ENCODE measurements at regions not wholly inside any gene's neighbourhood (a gene's known extent, or its start where the extent isn't known, plus 50 kb on each side); places are given as distances from the start of the nearest gene placed in this dataset.

DNA sequence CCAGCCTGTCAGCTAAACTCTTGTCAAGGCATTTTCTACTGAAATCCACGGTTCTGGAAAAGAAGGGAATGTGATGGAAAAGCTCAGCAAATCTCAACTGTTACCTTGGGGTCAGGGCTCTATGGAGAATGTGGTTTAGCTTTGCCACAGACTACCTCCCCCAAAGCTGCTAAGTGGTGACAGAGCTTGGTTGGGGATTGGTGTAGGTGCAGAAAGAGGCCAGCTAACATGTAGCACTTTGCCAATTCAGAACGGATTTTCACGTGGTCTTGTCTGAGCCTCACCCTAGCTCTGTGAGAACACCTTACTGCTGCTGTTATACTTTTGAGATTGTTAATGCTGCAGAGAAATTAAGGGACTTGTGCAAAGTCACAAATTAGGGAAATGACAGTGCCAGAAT lies 331.1 kb downstream of the RND3 start:
- DNase-seq = no peak

DNA sequence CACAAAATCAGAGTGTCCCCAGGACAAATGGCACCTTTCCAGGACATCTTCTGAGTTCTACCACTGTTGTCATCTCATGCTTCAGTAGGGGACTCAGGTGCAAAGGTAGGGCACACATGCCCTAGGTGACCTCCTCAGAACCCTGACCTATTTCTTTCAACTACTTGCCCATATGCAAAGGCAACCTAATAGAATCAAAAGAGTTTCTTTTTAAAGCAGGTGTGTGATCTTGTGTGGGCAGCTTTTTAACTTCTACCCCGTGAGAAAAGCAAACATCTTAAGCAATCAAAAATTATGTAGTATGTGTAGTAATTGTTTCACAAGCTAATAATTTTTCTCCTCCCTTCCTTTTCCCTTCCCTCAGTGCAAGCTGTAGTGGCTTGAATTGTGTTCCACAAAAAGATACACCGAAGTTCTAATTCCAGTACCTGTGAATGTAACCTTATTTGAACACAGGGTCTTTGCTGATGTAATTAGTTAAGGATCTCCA lies 333.1 kb downstream of the RND3 start:
- no peak for DNase-seq

DNA sequence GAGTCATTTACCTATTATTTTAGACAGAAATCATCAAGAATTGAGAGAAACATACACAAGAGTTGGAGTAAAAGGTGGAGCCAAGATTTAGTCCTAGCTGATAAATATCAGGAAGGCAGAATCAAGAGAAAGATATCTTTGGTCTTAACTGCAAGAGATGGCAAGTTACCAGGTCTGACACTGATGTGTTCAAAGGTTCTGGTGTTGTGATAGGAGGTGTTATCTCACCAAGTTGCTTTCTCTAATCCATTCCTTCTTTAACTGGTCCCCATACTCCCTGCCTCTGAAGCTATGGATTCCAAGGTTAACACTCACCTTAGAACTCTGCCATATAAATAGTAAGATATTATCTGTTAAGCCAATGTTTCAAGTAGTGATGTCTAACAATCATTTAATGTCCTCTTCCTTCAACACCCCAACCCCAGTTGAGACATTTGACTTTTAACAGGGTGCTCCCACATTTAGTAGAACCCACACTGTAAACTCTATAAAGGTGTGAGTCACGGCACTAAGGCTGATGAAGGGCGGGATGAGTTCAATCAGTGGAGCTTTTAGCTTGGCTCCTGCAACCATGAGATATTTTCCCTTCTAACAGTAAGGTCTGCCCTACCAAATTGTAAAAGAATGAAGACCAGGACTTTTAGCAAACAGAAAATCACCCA lies 333.7 kb downstream of the RND3 start:
- no peak for DNase-seq

DNA sequence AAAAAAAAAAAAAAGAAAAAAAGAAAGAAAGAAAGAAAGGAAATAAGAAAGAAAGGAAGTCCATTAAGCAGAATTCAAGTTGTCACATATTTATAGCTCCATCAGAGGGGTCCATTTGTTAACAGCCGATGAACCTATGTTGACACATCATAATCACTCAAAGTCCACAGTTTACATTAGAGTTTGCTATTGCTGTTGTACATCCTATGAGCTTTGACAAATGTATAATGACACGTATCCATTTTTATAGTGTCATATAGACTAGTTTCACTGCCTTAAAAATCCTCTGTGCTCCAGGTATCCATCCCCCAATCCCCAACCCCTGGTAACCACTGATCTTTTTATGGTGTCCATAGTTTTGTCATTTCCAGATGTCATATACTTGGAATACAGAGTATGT lies 335.2 kb downstream of the RND3 start:
- DNase-seq = no peak

DNA sequence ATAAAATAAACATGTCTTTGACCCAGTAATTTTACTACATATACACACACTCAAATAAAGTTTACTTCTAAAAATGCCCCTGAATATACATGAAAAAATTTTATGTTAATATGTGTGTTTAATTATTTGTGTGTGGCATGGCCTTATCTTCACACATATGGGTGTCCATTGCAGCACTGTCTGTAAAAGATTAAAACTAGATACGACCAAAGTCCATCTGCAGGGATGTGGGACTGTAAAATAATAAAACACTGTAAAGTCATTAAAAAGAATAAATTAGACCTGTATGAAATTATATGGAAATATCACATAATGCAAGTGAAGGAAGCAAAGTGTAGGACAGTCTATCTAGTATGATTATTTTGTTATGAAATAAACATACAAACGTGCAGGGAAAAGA lies 337.3 kb downstream of the RND3 start:
- no peak for DNase-seq

DNA sequence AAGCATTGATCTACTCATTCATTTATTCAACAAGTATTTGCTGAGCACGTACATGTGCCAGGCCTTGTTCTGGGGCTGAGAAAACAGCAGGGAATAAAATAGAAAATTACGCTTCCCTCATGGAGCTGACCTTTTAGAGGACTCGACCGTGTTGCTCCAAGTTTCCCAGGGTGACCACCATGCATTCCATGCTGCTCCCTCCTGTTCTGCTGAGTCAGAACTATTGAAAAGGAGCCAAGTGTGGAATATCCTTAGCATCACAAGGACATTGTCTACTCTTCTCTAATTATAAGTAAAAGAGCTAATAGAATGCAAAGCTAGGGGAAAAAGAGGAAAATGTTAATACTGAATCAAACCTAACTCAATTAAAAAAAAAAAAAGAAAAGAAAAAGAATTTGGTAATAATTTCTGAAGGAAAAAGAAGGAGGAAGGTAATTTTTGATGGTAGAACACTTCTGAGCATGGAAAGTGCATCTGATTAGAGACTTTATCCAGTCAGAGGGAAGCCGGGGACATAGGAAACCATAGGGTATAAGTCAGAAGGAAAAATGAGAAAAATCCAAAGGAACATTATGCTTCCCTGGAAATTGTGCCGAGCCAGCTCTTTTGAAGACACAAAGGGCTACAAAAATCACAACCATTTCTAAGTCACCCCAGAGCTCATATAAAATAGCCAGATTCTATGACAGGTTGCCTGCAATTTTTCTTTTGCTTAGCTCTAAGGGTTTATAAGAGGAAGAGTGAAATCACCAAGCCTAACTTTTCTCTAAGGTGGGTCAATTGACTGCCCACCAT lies 339.4 kb downstream of the RND3 start:
- no peak for DNase-seq

DNA sequence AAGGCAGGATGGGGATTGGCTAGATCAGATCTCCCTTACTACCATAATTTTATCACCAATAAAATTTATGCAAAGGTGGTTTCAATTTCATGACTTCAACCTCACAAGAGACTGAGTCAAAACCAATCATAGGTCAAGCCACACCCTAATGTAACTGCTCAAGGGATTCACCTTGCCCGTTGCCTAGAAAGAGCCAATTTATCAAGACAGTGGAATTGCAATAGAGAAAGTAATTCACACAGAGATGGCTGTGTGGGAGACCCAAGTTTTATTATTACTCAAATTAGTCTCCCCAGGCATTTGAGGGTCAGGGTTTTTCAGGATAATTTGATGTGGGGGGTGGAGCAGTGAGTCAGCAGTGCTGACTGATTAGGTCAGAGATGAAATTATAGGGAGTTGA lies 340.6 kb downstream of the RND3 start:
- no peak for DNase-seq

DNA sequence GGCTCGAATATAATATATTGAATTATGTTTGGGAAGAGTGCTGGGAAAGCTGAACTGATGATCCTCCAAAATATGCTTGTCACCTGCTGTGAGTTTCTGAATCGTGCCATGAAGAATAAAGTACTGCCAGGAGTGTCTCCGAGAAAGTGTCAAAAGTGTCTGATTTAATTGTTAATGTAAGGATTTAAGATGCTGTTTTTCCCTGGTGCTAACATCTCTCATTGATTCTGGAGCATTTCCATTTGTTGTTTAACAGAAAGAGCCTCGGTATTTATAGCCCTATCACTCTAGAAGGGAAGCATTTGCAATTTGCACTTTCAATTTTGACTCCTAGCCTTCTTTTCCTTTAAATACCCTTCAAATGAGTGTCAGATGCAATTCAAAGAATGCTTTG lies 342.2 kb downstream of the RND3 start:
- DNase-seq = no peak

DNA sequence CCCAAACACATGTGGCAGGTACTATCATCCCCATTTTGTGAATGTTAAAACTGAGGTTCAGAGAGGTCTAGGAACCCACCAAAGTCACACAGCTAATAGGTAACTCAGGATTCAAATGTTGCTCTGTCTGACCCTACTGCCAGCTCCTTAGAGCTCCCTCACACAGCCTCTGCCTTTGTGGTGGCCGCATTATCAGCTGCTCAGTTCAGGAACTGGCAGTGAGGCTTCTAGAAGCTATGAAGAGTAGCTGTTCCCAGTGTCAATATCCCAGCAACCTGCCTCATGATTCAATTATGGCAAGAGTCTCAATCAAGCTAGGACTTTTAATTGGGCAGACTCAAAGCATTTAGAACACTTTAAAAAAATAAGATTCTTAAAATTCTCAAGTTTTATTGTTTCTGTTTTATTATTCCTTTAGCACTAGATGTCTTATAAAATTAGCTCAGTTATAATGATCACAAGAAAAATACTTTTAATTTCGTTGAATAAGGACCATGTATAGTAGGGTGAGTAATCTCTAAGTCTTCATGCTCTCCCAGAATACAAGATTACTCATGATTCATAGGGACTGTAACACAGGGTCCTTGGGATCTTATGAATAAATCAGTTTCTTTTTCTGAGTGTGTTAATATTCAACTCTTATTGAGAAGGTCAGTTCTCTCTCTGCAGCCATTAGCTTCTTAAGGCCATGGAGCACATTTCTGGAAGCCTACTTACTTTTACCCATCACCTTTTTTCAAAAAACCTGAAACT lies 342.7 kb downstream of the RND3 start:
- DNase-seq = no peak

DNA sequence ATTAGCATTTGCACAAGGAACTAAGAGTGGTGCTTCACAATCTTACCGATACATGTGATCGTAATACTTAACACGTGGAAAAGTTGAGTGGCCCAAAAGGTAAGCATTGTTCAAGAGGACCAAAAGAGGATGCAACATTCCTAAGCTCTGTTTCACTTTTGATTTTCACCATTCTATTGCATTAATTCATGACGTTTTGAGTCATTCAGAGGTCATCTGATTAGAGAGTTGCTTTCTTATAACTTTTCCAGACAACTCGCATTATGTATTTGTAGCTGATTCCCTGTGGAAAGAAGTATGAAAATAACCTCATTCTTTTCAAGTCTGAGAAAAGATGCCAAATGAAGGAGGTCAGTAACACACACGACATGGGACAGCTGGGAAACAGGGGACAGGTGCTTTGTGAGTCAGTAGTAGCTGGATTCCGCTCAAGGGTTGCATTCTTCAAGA lies 344.4 kb downstream of the RND3 start:
- DNase-seq = no peak

DNA sequence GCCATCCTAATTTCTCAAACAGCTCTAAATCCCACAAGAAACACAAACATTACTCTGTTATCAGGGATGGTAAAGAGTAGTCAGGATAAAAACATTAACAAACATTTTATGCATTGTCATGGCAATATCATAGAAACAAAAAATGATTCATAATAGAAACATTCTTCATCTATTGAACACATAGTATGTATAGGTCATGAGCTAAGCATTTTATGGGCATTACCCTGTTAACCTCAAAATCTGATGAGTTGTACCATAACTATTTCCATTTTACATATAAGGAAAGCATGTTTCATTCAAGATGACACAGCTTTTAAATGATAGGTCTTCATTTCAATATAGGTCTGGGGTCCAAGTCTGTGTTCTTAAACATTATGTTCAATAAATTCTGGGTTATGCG lies 344.9 kb downstream of the RND3 start:
- DNase-seq = no peak

DNA sequence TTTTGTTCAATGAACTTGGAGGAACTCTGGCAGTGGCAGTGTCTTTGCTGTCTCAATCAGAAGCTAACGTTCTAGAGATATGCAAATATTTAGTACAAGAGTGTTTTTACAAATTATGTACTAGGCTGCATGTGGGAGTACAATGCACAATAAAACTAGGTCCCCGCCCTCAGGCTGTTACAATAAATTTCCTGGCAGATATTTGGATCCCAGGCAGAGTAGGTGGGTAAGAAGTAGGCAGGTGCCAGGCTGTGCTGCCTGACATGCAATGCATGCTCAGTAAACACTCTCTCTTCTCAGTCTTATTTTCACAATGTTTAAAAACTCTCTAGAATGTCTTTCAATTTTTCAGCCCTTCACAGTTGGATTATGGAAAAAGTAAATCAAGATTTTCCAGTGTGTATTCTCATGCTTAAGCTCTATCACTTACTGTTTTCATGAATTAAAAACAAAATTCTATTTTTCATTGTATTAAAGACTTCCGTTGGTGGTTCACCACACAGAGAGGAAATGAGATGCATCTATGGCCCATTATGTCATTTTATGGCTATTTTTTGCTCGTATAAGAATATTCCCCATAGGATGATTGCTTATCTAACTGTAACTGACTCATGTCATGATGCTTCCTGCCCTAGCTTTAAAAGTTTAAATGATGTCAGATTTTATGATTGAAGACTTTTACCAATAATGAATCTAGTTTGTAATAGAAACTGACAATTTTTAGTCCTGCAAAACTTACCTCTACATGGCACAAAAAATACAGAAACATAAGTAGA lies 346.1 kb downstream of the RND3 start:
- no peak for DNase-seq

DNA sequence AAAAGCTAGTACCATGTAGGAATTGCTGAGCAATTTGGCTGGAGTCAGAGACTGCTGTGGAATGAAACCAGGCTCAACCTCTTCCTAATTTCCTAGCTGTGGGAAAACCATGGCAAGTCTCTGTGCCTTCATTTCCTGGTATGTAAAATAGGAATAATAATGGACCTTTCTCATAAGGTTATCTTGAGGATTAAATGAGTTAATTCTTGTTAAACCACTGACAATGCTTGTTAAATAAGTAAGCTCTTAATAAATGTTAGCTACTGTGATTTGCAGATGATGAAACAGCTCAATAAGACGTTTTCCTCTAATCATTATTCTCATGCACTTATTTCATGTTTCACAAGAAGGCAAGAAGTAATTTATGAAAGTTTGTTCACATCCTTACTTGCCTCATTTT lies 346.7 kb downstream of the RND3 start:
- no peak for DNase-seq

DNA sequence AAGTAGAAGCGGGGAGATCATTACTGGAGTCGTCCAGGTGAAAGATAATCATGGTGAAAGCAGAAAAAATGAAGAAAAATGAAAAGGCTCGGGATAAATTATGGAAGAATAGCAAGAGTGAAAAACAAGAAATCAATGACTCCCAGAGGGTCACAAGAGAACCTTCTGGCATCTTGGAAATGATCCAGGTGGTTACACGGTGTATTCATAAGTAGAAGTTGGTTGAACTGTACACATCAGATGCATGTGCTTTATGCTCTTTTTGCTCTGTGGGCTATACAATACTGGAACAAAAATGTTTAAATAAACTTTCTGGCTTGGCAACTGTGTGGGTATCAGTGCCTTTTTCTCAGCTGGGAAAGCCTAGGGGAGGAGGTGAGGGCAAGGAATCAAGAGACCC lies 348.9 kb downstream of the RND3 start:
- no peak for DNase-seq

DNA sequence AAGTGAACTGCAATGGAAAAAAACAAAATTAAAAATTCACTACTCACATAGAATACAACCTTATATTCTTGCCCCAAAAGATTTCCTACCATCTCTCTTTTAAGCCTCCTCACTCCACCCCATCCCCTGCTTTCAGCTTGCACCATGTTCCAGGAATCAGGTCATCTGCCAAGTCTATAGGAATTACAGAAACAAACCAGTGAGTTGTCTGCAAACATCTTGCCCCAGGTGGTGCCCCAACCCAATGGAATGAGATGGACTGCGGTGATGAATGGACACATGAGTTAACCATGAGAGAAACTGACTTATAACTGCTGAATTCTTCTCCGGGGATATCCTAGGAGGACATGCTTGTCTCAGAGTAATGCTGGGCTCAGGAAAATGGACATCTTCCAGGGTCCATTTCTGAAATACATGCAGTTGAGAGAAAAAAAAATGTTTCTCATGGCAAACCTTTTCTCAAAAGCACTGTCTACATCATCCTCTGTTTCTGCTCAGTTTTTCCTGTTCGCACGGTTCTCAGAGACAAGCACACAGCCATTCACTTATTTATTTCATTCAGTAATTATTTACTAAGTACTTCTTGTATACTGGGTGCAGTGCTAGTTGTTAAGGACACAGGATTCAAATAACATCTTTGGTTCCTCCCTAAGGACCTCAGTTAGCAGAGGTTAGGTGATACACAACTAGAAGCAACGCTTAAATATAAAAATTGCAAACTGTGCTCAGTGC lies 350.0 kb downstream of the RND3 start:
- DNase-seq = no peak

DNA sequence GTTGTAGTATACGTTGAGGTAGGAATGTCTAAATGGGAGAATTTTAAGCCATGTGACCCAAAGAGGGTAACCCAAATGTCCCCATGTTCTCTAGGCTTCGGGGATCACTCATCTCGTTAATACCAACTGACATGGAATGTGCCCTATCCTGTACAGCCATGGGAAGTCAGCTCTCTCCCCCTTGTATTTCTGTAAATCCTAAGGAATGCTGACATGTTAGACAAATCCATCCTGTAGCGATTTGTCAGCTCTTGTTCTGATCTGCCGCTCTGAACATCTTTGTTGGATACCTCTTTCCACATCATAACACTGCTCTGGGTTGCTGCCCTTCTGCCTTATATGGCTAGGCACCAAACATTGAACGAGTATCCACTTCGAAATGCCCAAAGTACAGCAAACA lies 350.6 kb downstream of the RND3 start:
- DNase-seq = no peak

DNA sequence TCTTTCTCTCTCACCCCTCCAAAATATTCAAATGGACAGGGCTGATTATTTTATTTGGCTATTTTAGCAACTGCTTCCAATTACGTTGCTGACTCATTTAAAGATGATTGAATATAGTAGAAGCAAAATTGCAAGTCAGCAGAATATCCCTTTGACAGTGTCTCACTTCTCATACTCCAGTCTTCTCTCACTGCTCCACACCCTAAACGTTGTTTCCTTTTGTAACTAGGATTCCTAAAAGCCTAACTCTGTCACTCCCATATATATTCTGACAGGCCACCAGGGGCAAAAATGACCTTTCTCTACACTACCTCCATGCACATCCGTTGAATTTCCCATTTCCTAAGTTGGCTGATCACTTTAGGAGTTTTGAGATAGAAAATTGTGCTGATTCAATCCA lies 351.1 kb downstream of the RND3 start:
- DNase-seq = no peak

DNA sequence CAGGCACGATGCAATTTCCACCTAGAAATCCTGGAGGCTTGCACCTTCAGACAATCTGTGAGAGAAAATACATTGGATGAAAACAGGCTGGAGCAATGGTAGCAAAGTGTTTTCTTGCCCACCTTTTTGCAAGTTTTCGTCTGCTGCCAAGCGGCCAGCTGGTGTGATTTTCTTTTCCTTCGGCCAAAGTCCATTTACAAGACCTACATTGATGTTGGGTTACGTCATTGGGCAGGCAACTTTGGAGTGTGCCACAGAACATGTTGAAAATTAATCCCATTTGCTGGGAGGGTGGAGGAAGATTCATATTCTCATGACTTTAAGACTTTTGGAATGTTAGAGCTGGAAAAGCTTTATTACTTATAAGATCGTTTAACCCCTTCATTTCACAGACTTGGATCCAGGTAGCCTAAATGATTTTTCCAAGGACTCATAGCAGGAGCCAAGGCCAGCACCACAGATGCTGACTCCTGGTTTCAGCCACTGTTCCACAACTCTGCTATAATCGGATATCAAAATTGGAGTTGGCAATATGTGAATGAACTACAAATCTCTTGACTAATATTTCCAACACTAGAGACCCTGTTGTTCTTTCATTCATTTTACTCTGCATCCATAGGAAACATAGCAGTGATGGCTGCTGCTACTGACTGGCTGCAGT lies 352.1 kb downstream of the RND3 start:
- DNase-seq = no peak

DNA sequence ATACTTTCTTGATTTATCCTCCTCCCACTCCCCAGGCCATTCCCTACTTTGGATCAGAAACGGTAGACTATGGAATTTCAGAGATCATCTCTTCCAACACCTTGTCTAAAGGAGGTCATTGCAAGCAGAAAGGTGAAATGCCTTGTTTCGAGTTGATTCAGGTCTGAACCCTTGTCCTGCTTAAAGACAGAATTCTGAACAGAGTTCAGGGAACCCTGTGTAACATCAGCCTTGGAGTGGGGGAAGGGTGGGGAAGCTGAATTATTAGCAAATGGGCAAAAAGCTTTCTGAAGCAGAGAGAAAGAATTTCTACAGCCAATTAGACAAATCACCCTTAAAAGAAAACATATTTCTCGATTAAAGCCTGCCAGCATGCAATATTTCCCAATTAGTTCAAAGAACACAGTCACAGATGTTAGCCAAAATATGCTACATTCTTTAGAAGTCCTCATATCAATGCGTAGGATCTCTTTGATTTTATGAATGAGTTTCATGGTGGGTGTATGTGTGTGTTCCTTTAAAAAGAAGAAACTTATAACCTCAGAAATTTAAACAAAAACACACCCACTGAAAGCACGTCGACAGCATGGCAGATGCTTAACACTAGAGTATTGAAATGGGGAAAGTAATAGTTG lies 353.1 kb downstream of the RND3 start:
- no peak for DNase-seq

DNA sequence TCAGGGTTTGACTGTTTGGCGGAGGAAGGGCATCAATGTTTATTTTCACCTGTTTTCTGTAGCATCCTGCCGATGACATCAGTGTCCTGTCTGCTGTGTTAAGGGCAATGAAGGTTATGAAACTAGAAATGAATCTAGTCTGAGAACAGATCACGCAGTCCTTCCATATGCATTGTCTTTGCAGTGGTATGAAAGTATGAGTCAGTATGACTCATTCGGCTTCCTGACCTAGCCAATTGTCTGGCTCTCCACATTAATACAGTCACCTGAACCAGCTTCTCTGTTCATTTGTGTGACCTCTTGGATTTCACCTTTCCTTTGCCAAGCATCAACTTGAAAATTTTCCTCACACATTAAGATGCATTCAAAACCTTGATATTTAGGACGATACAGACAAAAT lies 353.8 kb downstream of the RND3 start:
- DNase-seq = no peak

DNA sequence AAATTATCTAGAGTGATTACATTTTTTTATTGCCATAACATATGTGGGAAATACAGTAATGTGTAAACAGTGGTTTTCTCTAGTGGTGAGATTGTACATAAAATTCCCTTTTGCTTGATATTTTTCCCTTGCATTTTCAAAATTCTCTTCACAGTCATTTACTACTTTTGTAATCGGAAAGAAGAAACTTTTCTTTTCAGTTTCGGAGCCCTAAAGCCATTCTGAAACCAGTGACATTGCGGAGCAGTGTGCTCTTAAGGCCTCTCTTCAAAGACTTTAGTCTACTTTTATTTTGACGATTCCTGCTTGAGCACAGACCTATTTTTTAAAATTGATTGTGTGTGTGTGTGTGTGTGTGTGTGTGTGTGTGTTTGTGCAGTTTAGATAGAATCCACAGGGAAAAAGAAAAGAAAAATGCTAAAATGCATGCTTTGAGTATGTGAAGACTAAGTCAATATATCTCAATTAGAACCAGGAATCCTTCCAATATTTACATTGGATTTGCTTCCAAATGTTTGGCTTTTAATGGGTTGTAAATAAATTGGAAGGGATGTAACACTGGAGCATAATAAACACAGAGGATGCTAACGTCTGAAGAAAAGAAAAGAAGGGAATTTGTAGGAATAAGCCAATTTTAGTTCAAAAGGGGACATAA lies 357.4 kb downstream of the RND3 start:
- no peak for DNase-seq

Data from left hindlimb (tissue), 1 donor.